NB4 (cell line): ENCODE measurements at regions not wholly inside any gene's neighbourhood (a gene's known extent, or its start where the extent isn't known, plus 50 kb on each side); places are given as distances from the start of the nearest gene placed in this dataset.

Experiments used
- DNase-seq: peaks from one replicate; pipeline ENCODE4 v3.0.0; 2010; ENCODE audit warnings: low read depth
- H3K4me3 ChIP-seq: one replicate; pipeline ENCODE4 v1.5.1; 2011; ENCODE audit warnings: mild to moderate bottlenecking, low read depth, low read length, moderate library complexity
- CTCF ChIP-seq: IDR thresholded peaks from one replicate; pipeline ENCODE4 v1.5.1; 2012; ENCODE audit warnings: low read depth, low read length
- MYC ChIP-seq: IDR thresholded peaks from 2 replicates; pipeline ENCODE4 v1.6.1; 2011; ENCODE audit warnings: low read depth, low read length
- POLR2A ChIP-seq: IDR thresholded peaks from 2 replicates; pipeline ENCODE4 v1.6.1; 2011; ENCODE audit warnings: mild to moderate bottlenecking; ENCODE audit not compliant: insufficient read length; ENCODE audit errors: extremely low read depth
- TF ChIP-seq, protein P1 (sequence below): IDR thresholded peaks from 2 replicates; pipeline ENCODE4 v1.6.1; 2011; ENCODE audit warnings: low read depth, low read length

DNA sequence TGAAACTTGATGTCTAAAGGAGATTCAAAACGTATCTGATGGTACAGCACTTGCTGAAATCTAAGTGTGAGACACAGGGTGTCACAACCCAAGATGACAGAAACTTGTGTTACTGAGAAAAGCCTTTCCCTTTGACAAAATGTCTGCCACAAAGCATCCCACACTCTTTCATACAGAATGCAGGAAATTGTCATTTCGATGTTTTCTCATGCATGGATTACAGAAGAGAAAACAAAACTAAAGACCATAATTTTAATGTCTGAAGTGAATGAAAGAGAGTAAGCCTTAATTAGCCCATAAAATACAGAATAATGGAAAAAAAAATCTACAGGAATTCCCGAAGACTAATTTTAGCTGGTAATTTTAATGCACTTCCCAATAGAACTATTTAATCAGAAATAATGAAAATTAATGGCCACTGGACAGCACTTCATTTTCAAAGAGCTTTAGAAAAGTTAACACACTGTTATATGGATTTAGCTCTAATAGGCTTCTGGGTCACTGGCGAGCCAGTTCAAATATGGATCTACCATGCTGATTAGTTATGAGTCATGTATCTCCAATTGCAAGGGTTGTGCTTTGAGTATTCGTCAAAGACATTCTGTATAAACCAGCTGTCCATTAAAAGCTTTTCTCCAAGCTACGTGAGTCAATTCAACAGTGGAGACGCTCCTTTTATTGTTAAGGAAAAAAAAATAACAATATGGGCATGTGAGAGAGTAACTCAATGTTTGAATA is 656.7 kb downstream of the SLC16A7 start:
- no peak for TF ChIP-seq MYC
- no peak for TF ChIP-seq CTCF
- TF ChIP-seq, protein P1, sequence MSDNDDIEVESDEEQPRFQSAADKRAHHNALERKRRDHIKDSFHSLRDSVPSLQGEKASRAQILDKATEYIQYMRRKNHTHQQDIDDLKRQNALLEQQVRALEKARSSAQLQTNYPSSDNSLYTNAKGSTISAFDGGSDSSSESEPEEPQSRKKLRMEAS: no peak
- no peak for TF ChIP-seq POLR2A
- DNase-seq: no peak
- H3K4me3 ChIP-seq: no peak overlapping the region

DNA sequence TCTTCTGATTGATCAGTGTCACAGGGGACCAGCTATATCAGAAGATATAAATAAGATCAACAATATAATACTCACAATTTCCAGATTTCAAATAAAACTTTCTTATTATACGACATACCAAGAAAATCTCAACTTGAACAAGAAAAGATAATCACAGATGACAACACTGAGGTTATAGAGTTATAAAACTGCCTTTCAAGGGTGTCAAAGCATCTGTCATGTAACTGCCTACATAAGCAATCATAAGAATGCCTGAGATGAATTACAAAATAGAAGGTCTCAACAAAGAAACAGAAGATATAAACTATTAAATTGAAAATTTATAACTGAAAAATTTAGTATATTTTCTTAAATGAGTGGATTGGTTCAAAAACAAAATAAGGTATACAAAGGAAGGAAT is 659.2 kb downstream of the SLC16A7 start:
- TF ChIP-seq POLR2A (no peak), MYC (no peak), CTCF (no peak)
- TF ChIP-seq, protein P1: no peak
- DNase-seq: no peak
- no peak overlapping the region for H3K4me3 ChIP-seq

- TF ChIP-seq POLR2A (no peak), MYC (no peak), CTCF (no peak)
- TF ChIP-seq, protein P1: no peak
- H3K4me3 ChIP-seq: no peak overlapping the region
- no peak for DNase-seq
Observed at GRCh38 chr12:60257063-60257462, 661.2 kb downstream of the SLC16A7 start.

DNA sequence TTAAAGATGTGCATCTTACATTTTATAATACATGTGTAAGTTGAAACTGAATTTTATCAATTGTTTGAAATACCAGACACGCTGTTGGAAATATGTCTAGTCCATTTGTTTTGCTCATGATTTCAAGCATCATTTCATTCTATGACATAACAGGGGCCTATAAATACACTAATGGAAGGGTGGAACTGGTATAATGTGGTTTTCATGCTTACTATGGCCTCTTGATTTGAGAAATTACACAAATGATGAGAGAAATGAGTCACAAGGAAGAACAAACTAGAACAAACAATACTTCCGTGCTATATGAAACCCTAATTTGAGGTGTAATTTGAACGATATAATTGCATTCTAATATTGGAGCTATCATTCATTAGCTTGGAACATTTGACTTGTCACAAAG is 663.4 kb downstream of the SLC16A7 start:
- TF ChIP-seq, protein P1: no peak
- TF ChIP-seq MYC (no peak), POLR2A (no peak), CTCF (no peak)

DNA sequence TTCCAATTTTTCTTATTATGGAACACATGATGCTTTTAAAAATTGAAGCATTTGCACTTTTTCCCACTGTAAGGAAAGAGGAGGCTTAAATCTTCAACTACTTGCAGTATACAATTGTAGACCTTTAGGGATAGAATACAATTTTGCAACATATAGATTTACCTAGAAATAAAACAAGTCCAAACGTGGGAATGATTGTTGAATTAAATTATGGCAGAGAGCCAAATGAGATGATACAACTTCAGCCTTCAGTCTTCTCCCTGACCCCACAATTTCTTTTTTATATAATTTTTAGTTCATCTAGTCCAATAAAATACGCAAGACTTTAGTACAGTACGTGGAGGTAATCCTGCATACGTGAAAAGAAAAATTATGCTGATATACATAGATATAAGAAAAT is 666.5 kb downstream of the SLC16A7 start:
- no peak overlapping the region for H3K4me3 ChIP-seq
- no peak for DNase-seq
- no peak for TF ChIP-seq POLR2A
- TF ChIP-seq, protein P1: no peak
- no peak for TF ChIP-seq CTCF
- TF ChIP-seq MYC: no peak

More for the DNA sequence above, 663.4 kb downstream of the SLC16A7 start:
- H3K4me3 ChIP-seq: no peak overlapping the region
- no peak for DNase-seq
